NT2/D1 (cell line): ENCODE measurements at regions not wholly inside any gene's neighbourhood (a gene's known extent, or its start where the extent isn't known, plus 50 kb on each side); places are given as distances from the start of the nearest gene placed in this dataset.
"Not testable (repeated sequence)": the region's sequence is repeated elsewhere in the genome, so short reads cannot be mapped to it uniquely, and the experiment has no call there.

Experiments
- DNase-seq: peaks from one replicate; pipeline ENCODE4 v3.0.0-alpha.2; 2011; ENCODE audit warnings: low read depth, low spot score
- H3K27me3 ChIP-seq: 2 replicates; pipeline ENCODE4 v1.6.0; 2011; ENCODE audit warnings: mild to moderate bottlenecking; ENCODE audit not compliant: insufficient read length, insufficient read depth
- H3K36me3 ChIP-seq: 2 replicates; pipeline ENCODE4 v1.6.1; 2011; ENCODE audit warnings: mild to moderate bottlenecking, low read length, mixed read lengths; ENCODE audit not compliant: insufficient read depth, insufficient read length
- H3K4me1 ChIP-seq: 2 replicates; pipeline ENCODE4 v1.5.1; 2011; ENCODE audit not compliant: insufficient read depth, insufficient read length
- H3K4me3 ChIP-seq: 2 replicates; pipeline ENCODE4 v1.5.1; 2011; ENCODE audit warnings: low read depth; ENCODE audit not compliant: insufficient read length
- H3K9ac ChIP-seq: 2 replicates; pipeline ENCODE4 v1.6.0; 2011; ENCODE audit warnings: low read depth; ENCODE audit not compliant: insufficient read length
- H3K9me3 ChIP-seq: 2 replicates; pipeline ENCODE4 v1.5.1; 2011; ENCODE audit warnings: mild to moderate bottlenecking, low read length; ENCODE audit not compliant: insufficient read depth
- SUZ12 ChIP-seq: IDR thresholded peaks from 2 replicates; pipeline ENCODE4 v1.6.1; 2011; ENCODE audit not compliant: insufficient read length, insufficient read depth; ENCODE audit errors: extremely low read depth
- YY1 ChIP-seq: IDR thresholded peaks from 2 replicates; pipeline ENCODE4 v1.6.1; 2011; ENCODE audit not compliant: insufficient read length, insufficient read depth
- ZNF274 ChIP-seq: IDR thresholded peaks from 2 replicates; pipeline ENCODE4 v1.6.1; 2011; ENCODE audit warnings: mild to moderate bottlenecking, low read depth, low read length

GRCh38 chr4:15162465-15163283 lies 160.4 kb downstream of the CPEB2 start:
- Histone ChIP-seq H3K9ac (no peak overlapping the region), H3K4me3 (no peak overlapping the region)
- DNase-seq = no peak

DNA sequence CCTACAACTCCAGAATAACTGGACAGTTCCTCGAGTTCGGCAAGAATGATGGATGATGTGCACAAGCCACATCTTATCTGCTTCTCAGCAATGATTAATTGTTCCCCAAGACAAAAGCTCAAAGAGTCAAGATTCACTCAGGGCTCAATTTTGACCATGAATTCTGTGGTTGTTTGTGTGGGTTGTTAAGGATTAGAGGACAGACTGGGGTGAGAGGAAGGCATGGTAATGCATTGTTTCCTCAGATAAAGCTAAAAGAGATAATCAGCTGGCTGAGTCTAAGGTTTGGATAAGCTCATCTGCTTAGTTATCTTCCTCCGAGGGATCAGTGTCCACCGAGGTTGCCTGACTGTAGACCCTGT lies 161.0 kb downstream of the CPEB2 start:
- Histone ChIP-seq H3K9me3 (no peaks in the 10 kb centered on the region), H3K4me1 (peaks cover 3% of the 10 kb centered on the region), H3K27me3 (no peaks in the 10 kb centered on the region), H3K4me3 (no peak overlapping the region), H3K36me3 (no peaks in the 10 kb centered on the region), H3K9ac (no peak overlapping the region)
- TF ChIP-seq YY1 = no peak
- TF ChIP-seq SUZ12 = no peak
- TF ChIP-seq ZNF274 = no peak
- no peak for DNase-seq

More at GRCh38 chr4:15162465-15163283, 160.4 kb downstream of the CPEB2 start:
- no peaks in the 10 kb centered on the region for H3K27me3 ChIP-seq
- TF ChIP-seq YY1 (no peak), ZNF274 (no peak), SUZ12 (no peak)
- H3K4me1 ChIP-seq = peaks cover 3% of the 10 kb centered on the region
- no peaks in the 10 kb centered on the region for H3K9me3 ChIP-seq
- no peaks in the 10 kb centered on the region for H3K36me3 ChIP-seq

- peaks cover under 1% of the 10 kb centered on the region for H3K4me1 ChIP-seq
- H3K9ac ChIP-seq = no peak overlapping the region
- no peaks in the 10 kb centered on the region for H3K36me3 ChIP-seq
- H3K27me3 ChIP-seq = no peaks in the 10 kb centered on the region
- TF ChIP-seq ZNF274 (no peak), SUZ12 (no peak), YY1 (no peak)
- H3K9me3 ChIP-seq = no peaks in the 10 kb centered on the region
- H3K4me3 ChIP-seq = no peak overlapping the region
- no peak for DNase-seq
These were observed 162.3 kb downstream of the CPEB2 start for GRCh38 chr4:15164571-15164970.

GRCh38 chr4:15167743-15168142 lies 165.5 kb downstream of the CPEB2 start:
- Histone ChIP-seq H3K4me1 (no peaks in the 10 kb centered on the region), H3K9ac (no peak overlapping the region), H3K36me3 (no peaks in the 10 kb centered on the region), H3K4me3 (no peak overlapping the region), H3K9me3 (peaks cover 17% of the 10 kb centered on the region), H3K27me3 (no peaks in the 10 kb centered on the region)
- no peak for DNase-seq
- TF ChIP-seq SUZ12 (no peak), ZNF274 (no peak), YY1 (no peak)

DNA sequence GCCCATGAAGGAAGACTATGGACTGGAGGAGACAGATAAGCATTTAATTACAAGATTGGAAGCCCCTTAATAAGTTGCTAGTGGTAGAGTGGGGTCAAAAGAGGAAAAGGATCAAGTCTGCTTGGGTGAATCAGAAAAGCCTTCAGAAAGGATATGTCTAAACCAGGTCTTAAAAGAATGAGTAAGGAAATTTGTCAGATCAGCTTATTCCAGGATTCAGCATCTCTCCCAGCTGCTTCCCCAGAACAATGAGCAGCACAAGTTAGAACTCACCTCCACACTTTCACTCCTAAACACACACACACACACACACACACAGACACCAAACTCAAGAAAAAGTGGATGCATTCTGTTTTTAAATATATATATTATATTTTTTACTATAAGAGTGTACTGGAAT lies 166.5 kb downstream of the CPEB2 start:
- Histone ChIP-seq H3K4me1 (no peaks in the 10 kb centered on the region), H3K27me3 (no peaks in the 10 kb centered on the region), H3K4me3 (no peak overlapping the region), H3K9ac (no peak overlapping the region), H3K9me3 (peaks cover 26% of the 10 kb centered on the region), H3K36me3 (no peaks in the 10 kb centered on the region)
- no peak for DNase-seq
- no peak for TF ChIP-seq ZNF274
- no peak for TF ChIP-seq SUZ12
- TF ChIP-seq YY1 = no peak

- peaks cover 28% of the 10 kb centered on the region for H3K9me3 ChIP-seq
- no peaks in the 10 kb centered on the region for H3K4me1 ChIP-seq
- DNase-seq = no peak
- no peak overlapping the region for H3K9ac ChIP-seq
- H3K36me3 ChIP-seq = no peaks in the 10 kb centered on the region
- no peak for TF ChIP-seq YY1
- TF ChIP-seq ZNF274 = no peak
- no peak for TF ChIP-seq SUZ12
- no peak overlapping the region for H3K4me3 ChIP-seq
- H3K27me3 ChIP-seq = no peaks in the 10 kb centered on the region
These were observed 169.4 kb downstream of the CPEB2 start for GRCh38 chr4:15171725-15172124.

GRCh38 chr4:15173251-15173650 lies 171.0 kb downstream of the CPEB2 start:
- Histone ChIP-seq H3K9me3 (peaks cover 28% of the 10 kb centered on the region), H3K4me1 (no peaks in the 10 kb centered on the region), H3K9ac (no peak overlapping the region), H3K4me3 (no peak overlapping the region), H3K36me3 (no peaks in the 10 kb centered on the region), H3K27me3 (no peaks in the 10 kb centered on the region)
- TF ChIP-seq SUZ12 (no peak), ZNF274 (no peak), YY1 (no peak)
- no peak for DNase-seq

DNA sequence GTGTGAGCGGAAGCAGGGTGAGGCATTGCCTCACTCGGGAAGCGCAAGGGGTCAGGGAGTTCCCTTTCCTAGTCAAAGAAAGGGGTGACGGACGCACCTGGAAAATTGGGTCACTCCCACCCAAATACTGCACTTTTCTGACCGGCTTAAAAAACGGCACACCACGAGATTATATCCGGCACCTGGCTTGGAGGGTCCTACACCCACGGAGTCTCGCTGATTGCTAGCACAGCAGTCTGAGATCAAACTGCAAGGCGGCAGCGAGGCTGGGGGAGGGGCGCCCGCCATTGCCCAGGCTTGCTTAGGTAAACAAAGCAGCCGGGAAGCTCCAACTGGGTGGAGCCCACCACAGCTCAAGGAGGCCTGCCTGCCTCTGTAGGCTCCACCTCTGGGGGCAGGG lies 171.9 kb downstream of the CPEB2 start:
- DNase-seq, H3K36me3 ChIP-seq, H3K9ac ChIP-seq, H3K27me3 ChIP-seq, H3K4me1 ChIP-seq, H3K4me3 ChIP-seq: not testable (repeated sequence)
- peaks cover 28% of the 10 kb centered on the region for H3K9me3 ChIP-seq

DNA sequence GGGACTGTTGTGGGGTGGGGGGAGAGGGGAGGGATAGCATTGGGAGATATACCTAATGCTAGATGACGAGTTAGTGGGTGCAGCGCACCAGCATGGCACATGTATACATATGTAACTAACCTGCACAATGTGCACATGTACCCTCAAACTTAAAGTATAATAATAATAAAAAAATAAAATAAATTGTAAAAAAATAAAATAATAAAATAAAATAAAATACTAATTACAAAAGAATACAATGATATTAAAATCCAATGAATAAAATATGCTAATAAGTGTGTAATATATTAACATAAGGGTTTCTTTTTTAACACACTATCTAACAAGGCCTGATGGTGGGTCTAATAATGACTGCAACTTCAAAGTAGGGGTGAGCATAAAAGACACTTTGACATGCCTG lies 177.6 kb downstream of the CPEB2 start:
- not testable (repeated sequence) for H3K4me3 ChIP-seq, H3K4me1 ChIP-seq

More for the DNA sequence above, 177.6 kb downstream of the CPEB2 start:
- H3K9me3 ChIP-seq, DNase-seq, H3K36me3 ChIP-seq, H3K27me3 ChIP-seq, H3K9ac ChIP-seq: not testable (repeated sequence)
